ENCODE measurements at regions not wholly inside any gene's neighbourhood (a gene's known extent, or its start where the extent isn't known, plus 50 kb on each side); places are given as distances from the start of the nearest gene placed in this dataset.

- H3K4me3 Mint-ChIP-seq (ENCODE audit: unreplicated experiment): no peak overlapping the region
- no peak overlapping the region for H3K27ac Mint-ChIP-seq (ENCODE audit: unreplicated experiment)
- H3K4me1 Mint-ChIP-seq (ENCODE audit: low read depth, unreplicated experiment): no peaks in the 10 kb centered on the region
- peaks cover 12% of the 10 kb centered on the region for H3K36me3 Mint-ChIP-seq (ENCODE audit: unreplicated experiment)
- no peak for TF ChIP-seq CTCF (IDR thresholded peaks at IDR 0.05; ENCODE audit: partially characterized antibody, unreplicated experiment)
- H3K27me3 Mint-ChIP-seq (ENCODE audit: unreplicated experiment): no peaks in the 10 kb centered on the region
- no peak for DNase-seq
- H3K9me3 Mint-ChIP-seq (ENCODE audit: unreplicated experiment): peaks cover 9% of the 10 kb centered on the region
Observed at GRCh38 chr14:97336179-97336578, 539.0 kb downstream of the VRK1 start.

GRCh38 chr14:97336816-97337215, 539.6 kb downstream of the VRK1 start:
- Mint-ChIP-seq H3K27ac (ENCODE audit: unreplicated experiment) (no peak overlapping the region), H3K4me3 (ENCODE audit: unreplicated experiment) (no peak overlapping the region), H3K27me3 (ENCODE audit: unreplicated experiment) (no peaks in the 10 kb centered on the region), H3K9me3 (ENCODE audit: unreplicated experiment) (peaks cover 13% of the 10 kb centered on the region), H3K4me1 (ENCODE audit: low read depth, unreplicated experiment) (no peaks in the 10 kb centered on the region), H3K36me3 (ENCODE audit: unreplicated experiment) (peaks cover 17% of the 10 kb centered on the region)
- no peak for TF ChIP-seq CTCF (IDR thresholded peaks at IDR 0.05; ENCODE audit: partially characterized antibody, unreplicated experiment)
- no peak for DNase-seq

- no peak for TF ChIP-seq CTCF (IDR thresholded peaks at IDR 0.05; ENCODE audit: partially characterized antibody, unreplicated experiment)
- Mint-ChIP-seq H3K36me3 (ENCODE audit: unreplicated experiment) (peaks cover 18% of the 10 kb centered on the region), H3K4me1 (ENCODE audit: low read depth, unreplicated experiment) (no peaks in the 10 kb centered on the region), H3K9me3 (ENCODE audit: unreplicated experiment) (peaks cover 13% of the 10 kb centered on the region), H3K27ac (ENCODE audit: unreplicated experiment) (no peak overlapping the region), H3K4me3 (ENCODE audit: unreplicated experiment) (no peak overlapping the region), H3K27me3 (ENCODE audit: unreplicated experiment) (no peaks in the 10 kb centered on the region)
- DNase-seq: no peak
Observed at GRCh38 chr14:97337267-97337666, 540.1 kb downstream of the VRK1 start.

GRCh38 chr14:97337670-97338069, 540.5 kb downstream of the VRK1 start:
- Mint-ChIP-seq H3K4me1 (ENCODE audit: low read depth, unreplicated experiment) (no peaks in the 10 kb centered on the region), H3K4me3 (ENCODE audit: unreplicated experiment) (no peak overlapping the region), H3K36me3 (ENCODE audit: unreplicated experiment) (peaks cover 18% of the 10 kb centered on the region), H3K27ac (ENCODE audit: unreplicated experiment) (no peak overlapping the region), H3K9me3 (ENCODE audit: unreplicated experiment) (peaks cover 13% of the 10 kb centered on the region), H3K27me3 (ENCODE audit: unreplicated experiment) (no peaks in the 10 kb centered on the region)
- no peak for DNase-seq
- no peak for TF ChIP-seq CTCF (IDR thresholded peaks at IDR 0.05; ENCODE audit: partially characterized antibody, unreplicated experiment)

- Mint-ChIP-seq H3K9me3 (ENCODE audit: unreplicated experiment) (peaks cover 9% of the 10 kb centered on the region), H3K4me3 (ENCODE audit: unreplicated experiment) (no peak overlapping the region), H3K36me3 (ENCODE audit: unreplicated experiment) (peaks cover 18% of the 10 kb centered on the region), H3K27ac (ENCODE audit: unreplicated experiment) (no peak overlapping the region), H3K4me1 (ENCODE audit: low read depth, unreplicated experiment) (peaks cover 2% of the 10 kb centered on the region), H3K27me3 (ENCODE audit: unreplicated experiment) (peaks cover 4% of the 10 kb centered on the region)
- TF ChIP-seq CTCF (IDR thresholded peaks at IDR 0.05; ENCODE audit: partially characterized antibody, unreplicated experiment): no peak
- no peak for DNase-seq
Observed at GRCh38 chr14:97344666-97345065, 547.5 kb downstream of the VRK1 start.
